RWPE1 (cell line): ENCODE measurements at regions not wholly inside any gene's neighbourhood (a gene's known extent, or its start where the extent isn't known, plus 50 kb on each side); places are given as distances from the start of the nearest gene placed in this dataset.

Experiments
- CTCF ChIA-PET: fragments of 350-600 bp; sonication (Branson Sonifier 250); formaldehyde crosslinking; extraction: SDS; loops from one replicate; lab custom pipeline; 2021; lab: Yijun Ruan, JAX
- POLR2A ChIA-PET: fragments of 400-600 bp; formaldehyde crosslinking; extraction: SDS; loops from one replicate; lab custom pipeline; 2020; ENCODE audit warnings: antibody characterized with exemption; ENCODE audit not compliant: low non-redundant PET; lab: Yijun Ruan, JAX
- DNase-seq: peaks from one replicate; pipeline ENCODE4 v3.0.0; 2012; ENCODE audit warnings: low spot score
- H3K27ac ChIP-seq: fragments of 450-650 bp; 2 replicates; pipeline ENCODE4 v1.5.1; 2017
- TF ChIP-seq, protein P1 (sequence below): fragments of 450-650 bp; conservative IDR thresholded peaks from 2 replicates; pipeline ENCODE4 v1.5.1; 2017; ENCODE audit warnings: low read depth, mild to moderate bottlenecking

DNA sequence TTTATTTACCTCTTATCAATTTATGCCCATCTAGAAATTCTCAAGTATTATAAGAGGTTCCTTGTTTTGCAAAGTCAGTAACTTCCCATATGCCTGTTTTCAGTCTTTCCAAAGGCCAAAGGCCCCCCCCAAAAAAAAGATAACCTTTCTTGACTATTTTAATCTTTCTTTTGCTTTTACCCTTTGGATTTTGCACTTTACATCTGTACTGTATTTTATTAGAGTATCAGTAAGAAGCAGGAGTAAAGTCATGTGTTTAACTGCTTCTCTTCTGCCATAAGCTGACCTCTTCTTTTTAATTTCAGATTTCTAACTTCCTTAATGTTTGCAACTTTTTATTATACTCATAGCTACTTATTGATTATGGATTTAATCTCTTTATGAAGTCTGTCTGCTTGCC is 716.4 kb upstream of the NOVA1 start:
- no peak overlapping the region for H3K27ac ChIP-seq
- TF ChIP-seq, protein P1, sequence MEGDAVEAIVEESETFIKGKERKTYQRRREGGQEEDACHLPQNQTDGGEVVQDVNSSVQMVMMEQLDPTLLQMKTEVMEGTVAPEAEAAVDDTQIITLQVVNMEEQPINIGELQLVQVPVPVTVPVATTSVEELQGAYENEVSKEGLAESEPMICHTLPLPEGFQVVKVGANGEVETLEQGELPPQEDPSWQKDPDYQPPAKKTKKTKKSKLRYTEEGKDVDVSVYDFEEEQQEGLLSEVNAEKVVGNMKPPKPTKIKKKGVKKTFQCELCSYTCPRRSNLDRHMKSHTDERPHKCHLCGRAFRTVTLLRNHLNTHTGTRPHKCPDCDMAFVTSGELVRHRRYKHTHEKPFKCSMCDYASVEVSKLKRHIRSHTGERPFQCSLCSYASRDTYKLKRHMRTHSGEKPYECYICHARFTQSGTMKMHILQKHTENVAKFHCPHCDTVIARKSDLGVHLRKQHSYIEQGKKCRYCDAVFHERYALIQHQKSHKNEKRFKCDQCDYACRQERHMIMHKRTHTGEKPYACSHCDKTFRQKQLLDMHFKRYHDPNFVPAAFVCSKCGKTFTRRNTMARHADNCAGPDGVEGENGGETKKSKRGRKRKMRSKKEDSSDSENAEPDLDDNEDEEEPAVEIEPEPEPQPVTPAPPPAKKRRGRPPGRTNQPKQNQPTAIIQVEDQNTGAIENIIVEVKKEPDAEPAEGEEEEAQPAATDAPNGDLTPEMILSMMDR, result no peak
- no peak for DNase-seq
- POLR2A ChIA-PET, result no interaction called here
- CTCF ChIA-PET, result no interaction called here

DNA sequence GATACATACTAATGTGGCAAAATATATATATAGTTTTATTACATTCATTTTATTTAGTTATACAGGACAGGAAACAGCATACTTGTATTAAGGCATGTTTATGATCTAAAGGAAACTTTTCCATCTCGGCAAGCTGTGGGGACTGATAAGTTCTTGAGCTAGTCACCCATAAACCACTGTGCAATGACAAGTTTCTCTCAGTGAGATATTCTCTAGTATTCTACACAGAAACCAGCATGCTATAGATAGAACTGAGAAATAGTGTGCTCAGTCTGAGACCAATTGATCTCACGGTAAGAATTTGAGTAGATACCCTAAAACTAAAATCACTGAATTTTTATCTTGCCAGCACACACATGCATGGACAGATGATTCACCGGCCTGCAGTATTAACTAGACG is 717.6 kb upstream of the NOVA1 start:
- DNase-seq, result no peak
- H3K27ac ChIP-seq, result no peak overlapping the region
- CTCF ChIA-PET, result no interaction called here
- TF ChIP-seq, protein P1, result no peak
- POLR2A ChIA-PET, result no interaction called here

DNA sequence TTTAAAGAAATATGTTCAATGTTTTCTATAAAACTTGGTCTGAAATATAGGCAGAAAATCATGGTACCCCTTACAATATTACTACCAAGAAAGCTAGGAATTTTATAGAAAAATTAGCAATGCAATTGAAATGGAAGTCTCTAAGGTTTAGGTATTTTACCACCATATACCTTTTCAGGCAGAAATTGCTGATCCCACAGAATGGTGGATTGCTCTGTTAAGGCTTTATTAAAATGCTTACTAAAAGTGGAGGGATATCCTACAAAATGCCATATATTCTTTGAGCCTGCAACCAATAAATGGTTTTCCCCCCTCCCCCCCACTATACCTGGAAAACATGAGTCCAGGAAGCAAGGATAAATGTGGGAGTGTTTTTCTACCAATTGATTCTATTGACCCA is 718.1 kb upstream of the NOVA1 start:
- TF ChIP-seq, protein P1, result no peak
- ChIA-PET POLR2A (no interaction called here), CTCF (no interaction called here)

DNA sequence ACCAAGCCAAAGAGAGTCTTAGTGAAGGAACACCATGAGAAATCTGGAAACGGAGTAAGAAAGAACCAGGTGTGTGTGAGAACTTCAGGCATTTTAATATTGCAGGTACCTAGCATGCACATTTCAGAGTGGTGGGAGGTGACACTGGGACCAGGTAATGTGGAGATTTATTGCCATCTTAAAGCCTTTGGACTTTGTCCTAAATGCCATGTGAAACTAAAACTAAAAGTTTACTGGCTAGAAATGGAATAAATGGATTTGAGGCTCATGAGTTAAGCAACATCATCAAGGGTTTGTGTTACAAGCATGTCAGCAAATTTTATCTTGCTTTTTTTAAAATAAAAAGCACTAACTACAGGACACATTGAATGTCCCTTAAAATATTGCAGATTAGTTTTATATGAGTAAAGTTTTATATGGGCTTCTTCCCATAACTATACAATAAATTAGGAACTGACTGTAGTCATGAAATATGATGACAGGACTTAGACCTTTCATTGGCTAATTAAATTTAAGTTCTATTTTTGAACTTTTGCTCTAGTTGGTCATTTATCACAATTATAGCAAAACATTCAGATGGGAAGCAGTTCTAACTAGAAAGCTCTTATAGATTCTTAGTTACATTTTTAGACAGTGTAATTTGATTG is 721.1 kb upstream of the NOVA1 start:
- no peak for DNase-seq
- ChIA-PET POLR2A (no interaction called here), CTCF (interaction anchor here (0.6 kb wide), 1 partner anchor 14 kb away, joined by 4 read pairs; no protein-coding TSS in a partner anchor)
- TF ChIP-seq, protein P1, result no peak
- no peak overlapping the region for H3K27ac ChIP-seq

More for the DNA sequence above, 718.1 kb upstream of the NOVA1 start:
- H3K27ac ChIP-seq, result no peak overlapping the region
- DNase-seq, result no peak

DNA sequence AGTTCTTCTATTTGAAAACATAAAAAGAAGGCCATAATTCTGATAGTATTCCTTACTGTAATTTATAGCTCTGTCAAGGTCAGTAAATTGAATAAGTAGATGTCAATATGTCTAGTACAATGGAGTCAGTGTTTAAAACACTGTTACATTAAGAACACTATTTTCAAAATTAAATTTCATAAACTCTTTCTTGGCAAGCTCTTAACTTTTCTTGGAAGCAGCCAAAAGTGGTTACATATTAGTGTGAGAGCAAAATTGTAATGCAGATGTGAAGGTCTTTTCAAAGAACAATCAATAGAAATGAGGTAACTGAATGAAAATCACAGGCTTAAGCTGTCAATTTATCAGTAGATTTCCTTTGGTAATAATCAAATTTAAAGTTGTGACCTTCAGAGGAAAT is 722.4 kb upstream of the NOVA1 start:
- H3K27ac ChIP-seq, result no peak overlapping the region
- TF ChIP-seq, protein P1, result no peak
- no peak for DNase-seq
- ChIA-PET POLR2A (no interaction called here), CTCF (no interaction called here)

GRCh38 chr14:27327095-27327494 is 729.3 kb upstream of the NOVA1 start:
- POLR2A ChIA-PET, result no interaction called here
- CTCF ChIA-PET, result interaction anchor here (0.7 kb wide), 1 partner anchor 1289 kb away, joined by 3 read pairs; no protein-coding TSS in a partner anchor
- no peak for DNase-seq
- H3K27ac ChIP-seq, result no peak overlapping the region
- TF ChIP-seq, protein P1, result no peak
